NT2/D1 (cell line): ENCODE measurements at regions not wholly inside any gene's neighbourhood (a gene's known extent, or its start where the extent isn't known, plus 50 kb on each side); places are given as distances from the start of the nearest gene placed in this dataset.

Experiments
- DNase-seq: peaks from one replicate; pipeline ENCODE4 v3.0.0-alpha.2; 2011; ENCODE audit warnings: low read depth, low spot score
- H3K27me3 ChIP-seq: 2 replicates; pipeline ENCODE4 v1.6.0; 2011; ENCODE audit warnings: mild to moderate bottlenecking; ENCODE audit not compliant: insufficient read length, insufficient read depth
- H3K36me3 ChIP-seq: 2 replicates; pipeline ENCODE4 v1.6.1; 2011; ENCODE audit warnings: mild to moderate bottlenecking, low read length, mixed read lengths; ENCODE audit not compliant: insufficient read depth, insufficient read length
- H3K4me1 ChIP-seq: 2 replicates; pipeline ENCODE4 v1.5.1; 2011; ENCODE audit not compliant: insufficient read depth, insufficient read length
- H3K4me3 ChIP-seq: 2 replicates; pipeline ENCODE4 v1.5.1; 2011; ENCODE audit warnings: low read depth; ENCODE audit not compliant: insufficient read length
- H3K9ac ChIP-seq: 2 replicates; pipeline ENCODE4 v1.6.0; 2011; ENCODE audit warnings: low read depth; ENCODE audit not compliant: insufficient read length
- H3K9me3 ChIP-seq: 2 replicates; pipeline ENCODE4 v1.5.1; 2011; ENCODE audit warnings: mild to moderate bottlenecking, low read length; ENCODE audit not compliant: insufficient read depth
- SUZ12 ChIP-seq: IDR thresholded peaks from 2 replicates; pipeline ENCODE4 v1.6.1; 2011; ENCODE audit not compliant: insufficient read length, insufficient read depth; ENCODE audit errors: extremely low read depth
- YY1 ChIP-seq: IDR thresholded peaks from 2 replicates; pipeline ENCODE4 v1.6.1; 2011; ENCODE audit not compliant: insufficient read length, insufficient read depth
- ZNF274 ChIP-seq: IDR thresholded peaks from 2 replicates; pipeline ENCODE4 v1.6.1; 2011; ENCODE audit warnings: mild to moderate bottlenecking, low read depth, low read length

DNA sequence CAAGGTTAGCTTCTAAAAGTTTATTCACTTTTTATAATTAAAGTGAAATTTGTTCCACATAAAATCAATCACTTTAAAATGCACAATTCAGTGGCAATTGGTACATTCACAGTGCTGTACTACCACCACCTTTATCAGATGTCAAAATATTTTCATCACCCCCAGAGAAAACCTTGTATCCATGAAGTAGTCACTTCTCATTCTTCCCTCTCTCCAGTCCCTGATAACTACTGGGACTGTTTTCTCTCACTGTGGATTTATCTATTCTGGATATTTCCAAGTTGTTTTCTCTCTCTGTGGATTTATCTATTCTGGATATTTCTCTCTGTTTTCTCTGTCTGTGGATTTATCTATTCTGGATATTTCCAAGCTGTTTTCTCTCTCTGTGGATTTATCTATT lies 435.4 kb upstream of the CNTNAP2 start:
- TF ChIP-seq ZNF274 (no peak), SUZ12 (no peak), YY1 (no peak)
- H3K4me3 ChIP-seq: no peak overlapping the region
- no peak for DNase-seq
- no peaks in the 10 kb centered on the region for H3K36me3 ChIP-seq
- no peaks in the 10 kb centered on the region for H3K27me3 ChIP-seq
- no peaks in the 10 kb centered on the region for H3K4me1 ChIP-seq
- no peak overlapping the region for H3K9ac ChIP-seq
- H3K9me3 ChIP-seq: no peaks in the 10 kb centered on the region

DNA sequence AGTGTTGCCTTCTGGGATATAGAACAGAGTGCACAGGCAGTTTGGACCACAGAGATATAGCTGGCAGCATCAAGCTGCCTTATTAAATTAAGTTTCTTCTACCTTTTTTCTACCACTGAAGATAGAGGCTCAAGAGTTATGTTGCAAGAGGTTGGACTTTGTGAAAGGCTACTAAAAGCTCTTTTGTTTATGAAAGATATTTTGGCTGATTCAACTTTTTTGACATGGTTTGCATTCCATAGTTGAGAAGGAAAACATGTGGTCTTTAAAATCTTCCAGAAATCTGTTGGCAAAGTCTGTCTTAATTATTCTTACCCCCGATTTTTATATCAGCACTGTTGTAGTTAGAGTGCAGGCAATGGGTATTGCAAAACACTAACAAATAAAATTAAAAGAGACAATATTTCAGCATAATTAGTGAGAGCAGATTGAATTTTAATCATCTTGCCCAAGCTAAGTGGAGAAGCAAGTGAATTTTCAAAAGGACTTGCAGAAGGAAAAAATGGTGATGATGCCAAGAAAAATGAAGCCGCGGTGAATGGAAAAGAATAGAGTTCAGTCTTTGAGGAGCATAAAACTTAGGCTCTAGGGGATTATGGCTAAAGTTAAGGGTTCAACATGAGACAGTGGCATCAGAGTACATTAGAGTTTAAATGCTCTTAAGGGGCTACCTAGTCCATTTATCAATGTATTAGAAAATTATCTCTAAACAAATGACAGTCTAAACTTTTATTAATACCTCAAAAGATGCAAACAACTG lies 450.9 kb upstream of the CNTNAP2 start:
- H3K4me3 ChIP-seq: no peak overlapping the region
- DNase-seq: no peak
- no peaks in the 10 kb centered on the region for H3K9me3 ChIP-seq
- no peaks in the 10 kb centered on the region for H3K36me3 ChIP-seq
- H3K9ac ChIP-seq: no peak overlapping the region
- no peaks in the 10 kb centered on the region for H3K4me1 ChIP-seq
- no peaks in the 10 kb centered on the region for H3K27me3 ChIP-seq
- no peak for TF ChIP-seq YY1
- TF ChIP-seq ZNF274: no peak
- no peak for TF ChIP-seq SUZ12

DNA sequence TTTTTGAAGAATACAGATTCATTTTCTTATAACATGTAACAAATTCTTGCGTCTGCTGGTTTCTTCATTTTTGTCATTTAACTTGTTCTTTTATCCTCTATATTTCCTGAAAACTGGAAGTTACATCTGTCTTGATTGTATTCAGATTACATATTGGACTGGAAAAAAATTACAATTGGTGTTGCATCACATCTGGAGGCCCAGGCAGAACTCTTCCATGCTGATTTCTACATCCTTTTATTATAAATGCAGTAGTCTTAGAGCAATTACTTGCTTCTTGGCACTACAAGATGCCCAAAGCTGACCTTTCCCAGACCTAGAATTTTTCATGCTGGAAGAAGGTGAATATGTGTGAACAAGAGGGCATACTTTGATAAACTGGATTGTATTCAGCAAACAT lies 460.9 kb upstream of the CNTNAP2 start:
- DNase-seq: no peak
- no peaks in the 10 kb centered on the region for H3K9me3 ChIP-seq

DNA sequence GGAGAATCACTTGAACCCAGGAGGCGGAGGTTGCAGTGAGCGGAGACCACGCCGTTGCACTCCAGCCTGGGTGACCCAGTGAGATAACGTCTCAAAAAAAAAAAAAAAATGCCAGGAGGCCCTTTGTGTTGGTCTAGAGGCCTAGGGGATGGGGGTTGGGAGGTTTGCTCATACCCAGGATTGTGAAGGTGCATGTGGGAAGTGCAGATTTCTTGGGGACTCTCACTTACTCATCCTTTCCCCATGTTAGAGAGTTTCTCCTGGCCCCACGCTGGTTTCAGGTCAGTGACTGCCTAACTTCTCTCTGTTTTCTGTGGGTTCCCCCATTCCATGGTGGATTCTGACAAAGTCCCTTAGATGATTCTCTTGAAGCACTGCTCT lies 471.5 kb upstream of the CNTNAP2 start:
- DNase-seq: no peak
- no peaks in the 10 kb centered on the region for H3K4me1 ChIP-seq
- H3K4me3 ChIP-seq: no peak overlapping the region
- TF ChIP-seq YY1 (no peak), ZNF274 (no peak), SUZ12 (no peak)
- no peaks in the 10 kb centered on the region for H3K36me3 ChIP-seq
- no peaks in the 10 kb centered on the region for H3K27me3 ChIP-seq
- no peak overlapping the region for H3K9ac ChIP-seq
- no peaks in the 10 kb centered on the region for H3K9me3 ChIP-seq

More for the DNA sequence above, 460.9 kb upstream of the CNTNAP2 start:
- H3K36me3 ChIP-seq: no peaks in the 10 kb centered on the region
- H3K27me3 ChIP-seq: no peaks in the 10 kb centered on the region
- H3K9ac ChIP-seq: no peak overlapping the region
- no peak overlapping the region for H3K4me3 ChIP-seq
- TF ChIP-seq YY1 (no peak), SUZ12 (no peak), ZNF274 (no peak)
- no peaks in the 10 kb centered on the region for H3K4me1 ChIP-seq

DNA sequence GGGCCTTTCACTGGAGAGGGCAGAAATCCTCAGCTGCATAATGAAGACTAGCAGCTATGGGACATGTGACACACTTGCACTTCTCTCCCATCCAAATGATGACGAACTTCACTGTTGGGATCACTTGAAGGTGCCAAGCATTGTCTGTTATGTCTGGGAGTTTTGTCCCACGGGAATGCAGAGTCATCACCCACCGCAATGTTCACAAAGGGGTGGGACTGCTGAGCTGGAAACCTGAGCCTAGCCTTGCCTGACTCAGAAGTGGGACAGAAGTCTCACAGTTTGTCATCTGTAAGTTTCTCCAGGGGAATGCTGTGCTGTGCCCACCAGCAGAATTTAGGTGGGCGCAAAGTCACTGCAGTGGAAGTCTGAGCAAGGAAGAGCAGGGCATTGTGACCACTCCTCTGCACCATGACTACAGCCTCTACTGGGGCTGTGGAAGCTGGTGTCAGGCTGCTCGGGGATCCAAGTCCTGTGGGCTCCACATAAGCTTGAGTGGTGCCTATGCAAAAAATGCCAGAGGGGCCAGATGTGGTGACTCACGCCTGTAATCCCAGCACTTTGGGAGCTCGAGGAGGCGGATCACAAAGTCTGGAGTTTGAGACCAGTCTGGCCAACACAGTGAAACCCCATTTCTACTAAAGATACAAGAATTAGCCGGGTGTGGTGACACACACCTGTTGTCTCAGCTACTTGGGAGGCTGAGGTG lies 472.0 kb upstream of the CNTNAP2 start:
- no peaks in the 10 kb centered on the region for H3K9me3 ChIP-seq
- H3K4me1 ChIP-seq: no peaks in the 10 kb centered on the region
- H3K9ac ChIP-seq: no peak overlapping the region
- no peak overlapping the region for H3K4me3 ChIP-seq
- no peak for DNase-seq
- no peaks in the 10 kb centered on the region for H3K36me3 ChIP-seq
- TF ChIP-seq ZNF274 (no peak), SUZ12 (no peak), YY1 (no peak)
- H3K27me3 ChIP-seq: no peaks in the 10 kb centered on the region

DNA sequence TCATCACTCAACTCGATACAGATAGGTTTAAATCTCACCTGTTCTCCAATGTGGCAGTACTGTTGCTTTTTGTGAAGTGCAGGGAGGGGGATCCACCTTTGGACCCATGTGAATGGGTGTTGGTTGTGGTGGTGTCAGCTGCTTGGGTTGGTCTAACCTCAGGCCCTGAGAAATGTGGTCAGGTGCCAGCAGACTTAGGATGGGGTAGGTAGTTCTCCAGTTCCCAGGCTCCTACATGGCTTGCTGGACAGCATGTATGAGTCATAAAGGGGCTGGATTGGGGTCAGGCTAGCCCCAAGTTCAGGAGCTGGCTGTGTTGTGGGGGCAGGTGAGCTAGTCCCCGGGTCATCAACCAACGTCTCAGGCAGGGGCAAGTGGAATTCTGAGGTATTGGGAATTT lies 472.6 kb upstream of the CNTNAP2 start:
- DNase-seq: no peak
- Histone ChIP-seq H3K4me3 (no peak overlapping the region), H3K36me3 (no peaks in the 10 kb centered on the region), H3K27me3 (no peaks in the 10 kb centered on the region), H3K9ac (no peak overlapping the region), H3K9me3 (no peaks in the 10 kb centered on the region), H3K4me1 (no peaks in the 10 kb centered on the region)
- no peak for TF ChIP-seq SUZ12

DNA sequence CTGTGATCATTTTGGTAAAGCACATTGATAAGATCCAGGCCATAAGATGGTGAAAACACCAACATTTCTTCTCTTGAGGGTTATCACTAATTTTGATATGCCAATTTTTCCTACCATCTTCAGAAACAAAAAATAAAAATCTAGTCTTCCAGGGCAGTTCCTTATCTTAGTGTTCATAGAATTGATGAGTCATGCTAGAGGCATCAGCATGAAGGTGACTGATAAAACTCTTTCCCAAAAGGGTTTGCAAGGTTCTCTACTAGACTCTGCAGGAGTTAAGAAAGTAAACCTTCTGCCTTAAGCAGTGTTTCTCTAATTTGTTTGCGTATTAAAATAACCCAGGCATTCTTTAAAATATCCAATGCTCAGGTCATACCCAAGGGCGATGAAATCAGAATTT lies 483.1 kb upstream of the CNTNAP2 start:
- TF ChIP-seq SUZ12: no peak
- no peak for TF ChIP-seq YY1
- TF ChIP-seq ZNF274: no peak

More for the DNA sequence above, 483.1 kb upstream of the CNTNAP2 start:
- no peak for DNase-seq
- H3K9me3 ChIP-seq: no peaks in the 10 kb centered on the region
- H3K27me3 ChIP-seq: no peaks in the 10 kb centered on the region
- no peaks in the 10 kb centered on the region for H3K36me3 ChIP-seq
- H3K4me1 ChIP-seq: no peaks in the 10 kb centered on the region
- H3K9ac ChIP-seq: no peak overlapping the region
- no peak overlapping the region for H3K4me3 ChIP-seq
